DOHH2 (cell line): ENCODE measurements at regions not wholly inside any gene's neighbourhood (a gene's known extent, or its start where the extent isn't known, plus 50 kb on each side); places are given as distances from the start of the nearest gene placed in this dataset.

Experiments
- CTCF ChIP-seq: fragments of 200-600 bp; sonication (generic); IDR thresholded peaks from one replicate; pipeline ENCODE4 v1.5.1; 2014; ENCODE audit warnings: antibody characterized with exemption, mild to moderate bottlenecking, low read depth, low read length; ENCODE audit not compliant: poor library complexity, severe bottlenecking
- EZH2phosphoT487 ChIP-seq: fragments of 200-600 bp; sonication (generic); IDR thresholded peaks from 2 replicates; pipeline ENCODE4 v1.6.1; 2017; ENCODE audit warnings: borderline replicate concordance, mild to moderate bottlenecking, antibody characterized with exemption, low read length, moderate library complexity, mixed read lengths

- TF ChIP-seq CTCF (no peak), EZH2phosphoT487 (no peak)
Measured at GRCh38 chr2:117646872-117647271, 167.6 kb upstream of the DDX18 start.
